ENCODE measurements at regions not wholly inside any gene's neighbourhood (a gene's known extent, or its start where the extent isn't known, plus 50 kb on each side); places are given as distances from the start of the nearest gene placed in this dataset.

DNA sequence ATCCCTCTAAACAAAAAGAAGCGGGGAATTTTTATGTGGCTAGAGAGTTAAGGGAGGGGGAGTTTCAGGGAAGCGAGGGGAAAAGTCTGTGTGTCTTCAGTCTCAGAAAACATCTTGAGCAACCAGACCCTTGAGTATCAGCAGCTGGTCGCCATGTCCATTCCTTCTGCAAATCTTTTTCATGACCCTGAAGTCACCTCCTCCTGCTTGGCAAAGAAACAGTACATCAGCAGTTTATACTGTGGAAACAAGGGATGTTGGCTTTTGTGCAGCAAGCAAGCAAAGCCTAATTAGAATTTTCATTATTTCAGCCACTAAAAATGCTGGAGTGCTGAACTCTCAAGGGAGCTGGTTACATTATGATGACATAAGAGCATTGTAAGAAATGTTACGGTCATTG, 187.4 kb upstream of the SLC8A1 start:
- H3K9me3 ChIP-seq (replicated peaks; ENCODE audit: control insufficient read depth, insufficient read depth, low read length) = no peaks in the 10 kb centered on the region
- DNase-seq (ENCODE audit: low read depth, low spot score) (no peak), FAIRE-seq (no peak), ATAC-seq (no peak)
- in situ Hi-C loops (cut with MboI) = no loop called here
- H3K4me3 ChIP-seq = no peak overlapping the region
- H3K9ac ChIP-seq (ENCODE audit: control insufficient read depth, insufficient read depth, low read length) = no peak overlapping the region
- WGBS (ENCODE audit: insufficient coverage, insufficient replicate concordance, low lambda C conversion rate, missing lambda C conversion rate) = 20% methylated on average over 4 of the region's 4 CpGs
- no peak overlapping the region for H2AFZ ChIP-seq (ENCODE audit: control insufficient read depth, low read depth, low read length)
- H3K79me2 ChIP-seq (ENCODE audit: control insufficient read depth, insufficient read depth, low read length) = no peaks in the 10 kb centered on the region
- H3K4me2 ChIP-seq (ENCODE audit: control insufficient read depth, insufficient read depth) = no peak overlapping the region
- SMC1A ChIA-PET (ENCODE audit: uncharacterized antibody, unreplicated experiment) = interaction anchor here (0.8 to 1.2 kb wide), 2 partner anchors 24 to 95 kb away, joined by 3 to 6 read pairs; no protein-coding TSS in a partner anchor
- no peak overlapping the region for H3K27ac ChIP-seq (ENCODE audit: control insufficient read depth, insufficient read depth)
- no peaks in the 10 kb centered on the region for H3K4me1 ChIP-seq (ENCODE audit: control insufficient read depth, insufficient read depth, low read length)
- CTCF ChIA-PET = no interaction called here
- no peaks in the 10 kb centered on the region for H4K20me1 ChIP-seq (ENCODE audit: control insufficient read depth, insufficient read depth)
- no TSS peak for BruUV-seq (replicated peaks)
- RAD21 ChIA-PET (ENCODE audit: unreplicated experiment) = no interaction called here
- intact Hi-C loops (cut with micrococcal nuclease; ENCODE audit: unreplicated experiment) = no loop called here
- no peaks in the 10 kb centered on the region for H3K36me3 ChIP-seq (ENCODE audit: control insufficient read depth in 2 of 2, insufficient read depth in 2 of 2, low read length in 1 of 2)
- no peaks in the 10 kb centered on the region for H3K27me3 ChIP-seq (replicated peaks in 1 of 2; ENCODE audit: control insufficient read depth in 2 of 2, insufficient read depth in 2 of 2, low read length in 1 of 2)
- POLR2A ChIA-PET = no interaction called here
- no peak for TF ChIP-seq SMC3 (IDR thresholded peaks at IDR 0.05; ENCODE audit: borderline replicate concordance, low read length)

DNA sequence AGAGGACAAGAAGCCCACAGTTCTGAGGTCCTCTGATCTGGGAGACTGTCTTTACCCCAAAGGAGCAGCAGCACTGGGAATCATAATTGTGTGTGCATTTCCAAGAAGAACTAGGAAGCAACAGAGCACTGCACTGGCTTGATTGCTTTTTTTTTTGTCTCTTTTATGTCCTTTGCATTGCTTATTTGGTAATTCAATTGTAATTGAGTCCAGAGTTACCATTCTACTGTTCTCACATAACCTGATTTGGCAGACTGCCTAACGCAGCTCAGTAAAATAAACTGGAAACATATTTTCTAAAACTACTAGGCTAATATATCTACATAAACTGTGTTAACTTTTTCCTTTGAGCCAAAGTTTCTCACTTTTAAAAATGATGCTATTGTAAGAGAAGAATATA, 190.3 kb upstream of the SLC8A1 start:
- Histone ChIP-seq H3K27ac (ENCODE audit: control insufficient read depth, insufficient read depth) (no peak overlapping the region), H3K4me2 (ENCODE audit: control insufficient read depth, insufficient read depth) (no peak overlapping the region), H3K9me3 (replicated peaks; ENCODE audit: control insufficient read depth, insufficient read depth, low read length) (no peaks in the 10 kb centered on the region), H3K79me2 (ENCODE audit: control insufficient read depth, insufficient read depth, low read length) (no peaks in the 10 kb centered on the region), H3K9ac (ENCODE audit: control insufficient read depth, insufficient read depth, low read length) (no peak overlapping the region), H3K36me3 (ENCODE audit: control insufficient read depth in 2 of 2, insufficient read depth in 2 of 2, low read length in 1 of 2) (no peaks in the 10 kb centered on the region), H3K4me3 (no peak overlapping the region), H2AFZ (ENCODE audit: control insufficient read depth, low read depth, low read length) (no peak overlapping the region), H3K27me3 (replicated peaks in 1 of 2; ENCODE audit: control insufficient read depth in 2 of 2, insufficient read depth in 2 of 2, low read length in 1 of 2) (no peaks in the 10 kb centered on the region), H4K20me1 (ENCODE audit: control insufficient read depth, insufficient read depth) (no peaks in the 10 kb centered on the region), H3K4me1 (ENCODE audit: control insufficient read depth, insufficient read depth, low read length) (no peaks in the 10 kb centered on the region)
- ChIA-PET SMC1A (ENCODE audit: uncharacterized antibody, unreplicated experiment) (no interaction called here), RAD21 (ENCODE audit: unreplicated experiment) (no interaction called here), CTCF (no interaction called here), POLR2A (no interaction called here)
- FAIRE-seq (no peak), DNase-seq (ENCODE audit: low read depth, low spot score) (no peak), ATAC-seq (no peak)
- intact Hi-C loops (cut with micrococcal nuclease; ENCODE audit: unreplicated experiment) = no loop called here
- in situ Hi-C loops (cut with MboI) = no loop called here
- BruUV-seq (replicated peaks) = no TSS peak
- WGBS (ENCODE audit: insufficient coverage, insufficient replicate concordance, low lambda C conversion rate, missing lambda C conversion rate) = 58% methylated on average over 1 of the region's 1 CpG
- TF ChIP-seq, protein P1, sequence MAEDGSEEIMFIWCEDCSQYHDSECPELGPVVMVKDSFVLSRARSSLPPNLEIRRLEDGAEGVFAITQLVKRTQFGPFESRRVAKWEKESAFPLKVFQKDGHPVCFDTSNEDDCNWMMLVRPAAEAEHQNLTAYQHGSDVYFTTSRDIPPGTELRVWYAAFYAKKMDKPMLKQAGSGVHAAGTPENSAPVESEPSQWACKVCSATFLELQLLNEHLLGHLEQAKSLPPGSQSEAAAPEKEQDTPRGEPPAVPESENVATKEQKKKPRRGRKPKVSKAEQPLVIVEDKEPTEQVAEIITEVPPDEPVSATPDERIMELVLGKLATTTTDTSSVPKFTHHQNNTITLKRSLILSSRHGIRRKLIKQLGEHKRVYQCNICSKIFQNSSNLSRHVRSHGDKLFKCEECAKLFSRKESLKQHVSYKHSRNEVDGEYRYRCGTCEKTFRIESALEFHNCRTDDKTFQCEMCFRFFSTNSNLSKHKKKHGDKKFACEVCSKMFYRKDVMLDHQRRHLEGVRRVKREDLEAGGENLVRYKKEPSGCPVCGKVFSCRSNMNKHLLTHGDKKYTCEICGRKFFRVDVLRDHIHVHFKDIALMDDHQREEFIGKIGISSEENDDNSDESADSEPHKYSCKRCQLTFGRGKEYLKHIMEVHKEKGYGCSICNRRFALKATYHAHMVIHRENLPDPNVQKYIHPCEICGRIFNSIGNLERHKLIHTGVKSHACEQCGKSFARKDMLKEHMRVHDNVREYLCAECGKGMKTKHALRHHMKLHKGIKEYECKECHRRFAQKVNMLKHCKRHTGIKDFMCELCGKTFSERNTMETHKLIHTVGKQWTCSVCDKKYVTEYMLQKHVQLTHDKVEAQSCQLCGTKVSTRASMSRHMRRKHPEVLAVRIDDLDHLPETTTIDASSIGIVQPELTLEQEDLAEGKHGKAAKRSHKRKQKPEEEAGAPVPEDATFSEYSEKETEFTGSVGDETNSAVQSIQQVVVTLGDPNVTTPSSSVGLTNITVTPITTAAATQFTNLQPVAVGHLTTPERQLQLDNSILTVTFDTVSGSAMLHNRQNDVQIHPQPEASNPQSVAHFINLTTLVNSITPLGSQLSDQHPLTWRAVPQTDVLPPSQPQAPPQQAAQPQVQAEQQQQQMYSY (CRISPR knock-in tag; IDR thresholded peaks at IDR 0.05) = no peak
- TF ChIP-seq, protein P2, sequence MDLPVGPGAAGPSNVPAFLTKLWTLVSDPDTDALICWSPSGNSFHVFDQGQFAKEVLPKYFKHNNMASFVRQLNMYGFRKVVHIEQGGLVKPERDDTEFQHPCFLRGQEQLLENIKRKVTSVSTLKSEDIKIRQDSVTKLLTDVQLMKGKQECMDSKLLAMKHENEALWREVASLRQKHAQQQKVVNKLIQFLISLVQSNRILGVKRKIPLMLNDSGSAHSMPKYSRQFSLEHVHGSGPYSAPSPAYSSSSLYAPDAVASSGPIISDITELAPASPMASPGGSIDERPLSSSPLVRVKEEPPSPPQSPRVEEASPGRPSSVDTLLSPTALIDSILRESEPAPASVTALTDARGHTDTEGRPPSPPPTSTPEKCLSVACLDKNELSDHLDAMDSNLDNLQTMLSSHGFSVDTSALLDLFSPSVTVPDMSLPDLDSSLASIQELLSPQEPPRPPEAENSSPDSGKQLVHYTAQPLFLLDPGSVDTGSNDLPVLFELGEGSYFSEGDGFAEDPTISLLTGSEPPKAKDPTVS (IDR thresholded peaks at IDR 0.05; ENCODE audit: low read depth, low read length) = no peak
- TF ChIP-seq EGR1 (IDR thresholded peaks at IDR 0.05; ENCODE audit: borderline replicate concordance in 1 of 2, low read depth in 2 of 2, low read length in 2 of 2) (no peak), SREBF2 (IDR thresholded peaks at IDR 0.05; ENCODE audit: low read length) (no peak)
- TF ChIP-seq, protein P3, sequence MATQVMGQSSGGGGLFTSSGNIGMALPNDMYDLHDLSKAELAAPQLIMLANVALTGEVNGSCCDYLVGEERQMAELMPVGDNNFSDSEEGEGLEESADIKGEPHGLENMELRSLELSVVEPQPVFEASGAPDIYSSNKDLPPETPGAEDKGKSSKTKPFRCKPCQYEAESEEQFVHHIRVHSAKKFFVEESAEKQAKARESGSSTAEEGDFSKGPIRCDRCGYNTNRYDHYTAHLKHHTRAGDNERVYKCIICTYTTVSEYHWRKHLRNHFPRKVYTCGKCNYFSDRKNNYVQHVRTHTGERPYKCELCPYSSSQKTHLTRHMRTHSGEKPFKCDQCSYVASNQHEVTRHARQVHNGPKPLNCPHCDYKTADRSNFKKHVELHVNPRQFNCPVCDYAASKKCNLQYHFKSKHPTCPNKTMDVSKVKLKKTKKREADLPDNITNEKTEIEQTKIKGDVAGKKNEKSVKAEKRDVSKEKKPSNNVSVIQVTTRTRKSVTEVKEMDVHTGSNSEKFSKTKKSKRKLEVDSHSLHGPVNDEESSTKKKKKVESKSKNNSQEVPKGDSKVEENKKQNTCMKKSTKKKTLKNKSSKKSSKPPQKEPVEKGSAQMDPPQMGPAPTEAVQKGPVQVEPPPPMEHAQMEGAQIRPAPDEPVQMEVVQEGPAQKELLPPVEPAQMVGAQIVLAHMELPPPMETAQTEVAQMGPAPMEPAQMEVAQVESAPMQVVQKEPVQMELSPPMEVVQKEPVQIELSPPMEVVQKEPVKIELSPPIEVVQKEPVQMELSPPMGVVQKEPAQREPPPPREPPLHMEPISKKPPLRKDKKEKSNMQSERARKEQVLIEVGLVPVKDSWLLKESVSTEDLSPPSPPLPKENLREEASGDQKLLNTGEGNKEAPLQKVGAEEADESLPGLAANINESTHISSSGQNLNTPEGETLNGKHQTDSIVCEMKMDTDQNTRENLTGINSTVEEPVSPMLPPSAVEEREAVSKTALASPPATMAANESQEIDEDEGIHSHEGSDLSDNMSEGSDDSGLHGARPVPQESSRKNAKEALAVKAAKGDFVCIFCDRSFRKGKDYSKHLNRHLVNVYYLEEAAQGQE (IDR thresholded peaks at IDR 0.05; ENCODE audit: low read depth, low read length) = no peak
- TF ChIP-seq, protein P4, sequence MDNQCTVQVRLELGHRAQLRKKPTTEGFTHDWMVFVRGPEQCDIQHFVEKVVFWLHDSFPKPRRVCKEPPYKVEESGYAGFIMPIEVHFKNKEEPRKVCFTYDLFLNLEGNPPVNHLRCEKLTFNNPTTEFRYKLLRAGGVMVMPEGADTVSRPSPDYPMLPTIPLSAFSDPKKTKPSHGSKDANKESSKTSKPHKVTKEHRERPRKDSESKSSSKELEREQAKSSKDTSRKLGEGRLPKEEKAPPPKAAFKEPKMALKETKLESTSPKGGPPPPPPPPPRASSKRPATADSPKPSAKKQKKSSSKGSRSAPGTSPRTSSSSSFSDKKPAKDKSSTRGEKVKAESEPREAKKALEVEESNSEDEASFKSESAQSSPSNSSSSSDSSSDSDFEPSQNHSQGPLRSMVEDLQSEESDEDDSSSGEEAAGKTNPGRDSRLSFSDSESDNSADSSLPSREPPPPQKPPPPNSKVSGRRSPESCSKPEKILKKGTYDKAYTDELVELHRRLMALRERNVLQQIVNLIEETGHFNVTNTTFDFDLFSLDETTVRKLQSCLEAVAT (IDR thresholded peaks at IDR 0.05) = no peak

Measured in GM12878 (cell line).